ENCODE measurements at regions not wholly inside any gene's neighbourhood (a gene's known extent, or its start where the extent isn't known, plus 50 kb on each side); places are given as distances from the start of the nearest gene placed in this dataset.

DNA sequence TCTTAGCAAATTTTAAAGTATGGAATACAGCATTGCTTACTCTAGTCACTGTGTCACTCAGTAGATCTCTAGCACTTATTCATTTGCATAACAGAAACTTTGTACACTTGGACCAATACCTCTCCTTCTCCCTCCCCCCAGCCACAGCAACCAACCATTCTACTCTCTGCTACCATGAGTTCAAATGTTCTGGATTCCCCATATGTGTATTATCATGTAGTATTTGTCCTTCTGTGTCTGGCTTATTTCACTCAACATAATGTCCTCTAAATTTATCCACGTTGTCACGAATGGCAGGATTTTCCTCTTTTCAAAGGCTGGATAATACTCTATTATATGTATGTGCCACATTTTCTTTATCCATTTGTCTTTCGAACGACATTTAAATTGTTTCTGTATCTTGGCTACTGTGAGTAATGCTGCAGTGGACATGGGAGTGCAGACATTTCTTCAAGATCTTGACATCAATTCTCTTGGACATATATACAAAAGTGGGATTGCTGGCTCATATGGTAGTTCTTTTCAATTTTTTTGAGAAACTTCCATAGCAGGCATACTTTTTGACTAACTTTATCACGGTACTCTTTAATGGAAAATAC is 184.5 kb upstream of the SOX21 start:
- DNase-seq (ENCODE audit: low read depth, low spot score), result no peak
- H3K9me3 ChIP-seq (ENCODE audit: control insufficient read depth, insufficient read depth, low read length), result no peaks in the 10 kb centered on the region
- POLR2A ChIA-PET, result no interaction called here
- no peak overlapping the region for H3K27ac ChIP-seq (ENCODE audit: low read depth, low read length)
- CTCF ChIA-PET, result no interaction called here
- no peaks in the 10 kb centered on the region for H3K27me3 ChIP-seq (ENCODE audit: control insufficient read depth, insufficient read depth, low read length)
- TF ChIP-seq, protein P1, sequence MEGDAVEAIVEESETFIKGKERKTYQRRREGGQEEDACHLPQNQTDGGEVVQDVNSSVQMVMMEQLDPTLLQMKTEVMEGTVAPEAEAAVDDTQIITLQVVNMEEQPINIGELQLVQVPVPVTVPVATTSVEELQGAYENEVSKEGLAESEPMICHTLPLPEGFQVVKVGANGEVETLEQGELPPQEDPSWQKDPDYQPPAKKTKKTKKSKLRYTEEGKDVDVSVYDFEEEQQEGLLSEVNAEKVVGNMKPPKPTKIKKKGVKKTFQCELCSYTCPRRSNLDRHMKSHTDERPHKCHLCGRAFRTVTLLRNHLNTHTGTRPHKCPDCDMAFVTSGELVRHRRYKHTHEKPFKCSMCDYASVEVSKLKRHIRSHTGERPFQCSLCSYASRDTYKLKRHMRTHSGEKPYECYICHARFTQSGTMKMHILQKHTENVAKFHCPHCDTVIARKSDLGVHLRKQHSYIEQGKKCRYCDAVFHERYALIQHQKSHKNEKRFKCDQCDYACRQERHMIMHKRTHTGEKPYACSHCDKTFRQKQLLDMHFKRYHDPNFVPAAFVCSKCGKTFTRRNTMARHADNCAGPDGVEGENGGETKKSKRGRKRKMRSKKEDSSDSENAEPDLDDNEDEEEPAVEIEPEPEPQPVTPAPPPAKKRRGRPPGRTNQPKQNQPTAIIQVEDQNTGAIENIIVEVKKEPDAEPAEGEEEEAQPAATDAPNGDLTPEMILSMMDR (IDR thresholded peaks at IDR 0.05; ENCODE audit: low read depth, low read length), result no peak
- no peak overlapping the region for H3K4me3 ChIP-seq (ENCODE audit: low read depth, low read length)

DNA sequence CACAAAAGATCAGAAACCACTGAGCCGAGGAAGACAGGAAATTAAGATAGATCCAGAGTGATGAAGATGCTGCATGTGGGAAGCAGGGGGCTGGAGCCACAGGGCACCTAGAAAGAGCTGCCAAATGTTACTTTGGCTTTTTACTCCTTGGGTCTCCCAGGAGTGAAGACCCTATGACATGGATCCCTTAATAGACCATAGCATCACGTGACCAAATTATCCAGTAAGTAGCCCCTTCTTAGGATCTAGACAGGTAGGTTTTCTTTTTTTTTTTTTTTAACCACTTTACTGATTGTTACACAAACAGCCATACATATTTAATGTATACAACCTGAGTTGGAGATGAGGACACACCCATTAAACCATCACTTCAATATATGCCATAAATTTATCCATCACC is 183.9 kb upstream of the SOX21 start:
- Histone ChIP-seq H3K4me3 (ENCODE audit: low read depth, low read length) (no peak overlapping the region), H3K9me3 (ENCODE audit: control insufficient read depth, insufficient read depth, low read length) (no peaks in the 10 kb centered on the region), H3K27ac (ENCODE audit: low read depth, low read length) (no peak overlapping the region), H3K27me3 (ENCODE audit: control insufficient read depth, insufficient read depth, low read length) (no peaks in the 10 kb centered on the region)
- ChIA-PET POLR2A (no interaction called here), CTCF (no interaction called here)
- TF ChIP-seq, protein P1 (IDR thresholded peaks at IDR 0.05; ENCODE audit: low read depth, low read length), result no peak
- DNase-seq (ENCODE audit: low read depth, low spot score), result no peak

DNA sequence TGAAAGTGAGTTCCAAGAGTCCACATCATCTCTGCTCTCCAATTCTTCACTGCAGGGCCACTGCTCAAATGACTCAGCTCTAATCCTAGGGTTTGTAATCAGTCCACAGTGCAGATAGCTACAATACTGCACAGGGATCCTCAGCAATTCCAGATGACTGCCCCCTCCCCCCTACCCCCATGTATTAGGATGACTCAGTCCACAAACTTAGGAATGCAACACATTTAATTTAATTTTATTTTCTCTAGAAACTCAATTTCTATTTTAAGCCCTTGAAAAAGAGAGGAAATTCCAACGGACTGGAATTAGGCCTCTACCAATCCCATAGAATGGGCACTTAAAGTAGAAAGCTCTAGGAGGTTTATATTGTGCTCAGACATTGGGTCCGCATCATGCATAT is 173.8 kb upstream of the SOX21 start:
- TF ChIP-seq, protein P1 (IDR thresholded peaks at IDR 0.05; ENCODE audit: low read depth, low read length), result no peak
- CTCF ChIA-PET, result no interaction called here
- DNase-seq (ENCODE audit: low read depth, low spot score), result no peak
- H3K9me3 ChIP-seq (ENCODE audit: control insufficient read depth, insufficient read depth, low read length), result no peaks in the 10 kb centered on the region
- POLR2A ChIA-PET, result no interaction called here
- no peak overlapping the region for H3K4me3 ChIP-seq (ENCODE audit: low read depth, low read length)
- no peak overlapping the region for H3K27ac ChIP-seq (ENCODE audit: low read depth, low read length)
- H3K27me3 ChIP-seq (ENCODE audit: control insufficient read depth, insufficient read depth, low read length), result no peaks in the 10 kb centered on the region

DNA sequence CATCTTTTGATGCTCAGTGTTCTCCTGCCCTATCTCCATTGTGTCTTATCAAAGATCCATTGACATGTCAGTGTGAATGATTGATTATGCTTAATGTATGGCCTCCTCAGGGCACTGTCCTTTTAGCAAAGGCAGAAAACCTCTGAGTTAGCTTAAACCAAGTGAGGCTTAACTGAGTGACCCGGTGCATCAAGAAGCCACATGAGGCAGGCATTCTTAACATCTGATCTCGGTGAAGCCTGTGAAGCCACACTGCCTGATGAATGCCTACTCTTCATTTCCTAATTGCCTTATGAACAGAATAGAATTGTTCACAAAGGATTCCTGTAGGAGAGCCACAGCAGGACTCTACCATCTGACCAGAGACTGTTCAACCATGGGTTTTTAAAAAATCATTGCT is 168.1 kb upstream of the SOX21 start:
- Histone ChIP-seq H3K4me3 (ENCODE audit: low read depth, low read length) (no peak overlapping the region), H3K27ac (ENCODE audit: low read depth, low read length) (no peak overlapping the region), H3K27me3 (ENCODE audit: control insufficient read depth, insufficient read depth, low read length) (no peaks in the 10 kb centered on the region), H3K9me3 (ENCODE audit: control insufficient read depth, insufficient read depth, low read length) (no peaks in the 10 kb centered on the region)
- no peak for DNase-seq (ENCODE audit: low read depth, low spot score)
- CTCF ChIA-PET, result interaction anchor here (0.5 kb wide), 1 partner anchor 1348 kb away, joined by 3 read pairs; no protein-coding TSS in a partner anchor
- POLR2A ChIA-PET, result no interaction called here
- TF ChIP-seq, protein P1 (IDR thresholded peaks at IDR 0.05; ENCODE audit: low read depth, low read length), result no peak

DNA sequence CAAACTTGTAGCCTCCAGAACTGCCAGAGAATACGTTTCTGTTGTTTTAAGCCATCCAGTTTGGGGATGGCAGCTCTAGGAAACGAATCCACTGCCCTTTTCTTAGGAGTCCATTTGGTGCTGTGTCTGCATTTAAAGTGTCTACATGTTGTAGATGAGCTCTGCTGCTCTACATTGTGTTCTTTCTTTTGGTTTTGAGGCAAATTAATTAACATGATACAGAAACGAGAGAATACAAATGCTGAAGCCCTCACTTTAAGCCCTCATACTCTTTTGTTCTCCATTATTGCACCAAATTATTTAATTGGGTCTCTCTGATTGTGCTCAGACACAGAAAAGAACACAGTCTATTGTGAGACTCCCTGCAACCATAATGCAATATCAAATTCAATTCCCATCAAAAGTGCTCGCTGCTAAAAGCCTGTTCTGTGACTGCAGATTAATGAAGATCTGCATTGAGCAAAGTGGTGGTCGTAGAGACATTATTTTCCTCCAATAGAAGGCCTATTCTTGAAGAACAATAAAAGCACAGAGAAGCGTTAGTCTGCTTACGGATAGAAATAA is 166.3 kb upstream of the SOX21 start:
- no peaks in the 10 kb centered on the region for H3K27me3 ChIP-seq (ENCODE audit: control insufficient read depth, insufficient read depth, low read length)
- H3K9me3 ChIP-seq (ENCODE audit: control insufficient read depth, insufficient read depth, low read length), result no peaks in the 10 kb centered on the region
- H3K27ac ChIP-seq (ENCODE audit: low read depth, low read length), result no peak overlapping the region
- ChIA-PET POLR2A (no interaction called here), CTCF (no interaction called here)
- DNase-seq (ENCODE audit: low read depth, low spot score), result no peak
- no peak overlapping the region for H3K4me3 ChIP-seq (ENCODE audit: low read depth, low read length)
- TF ChIP-seq, protein P1 (IDR thresholded peaks at IDR 0.05; ENCODE audit: low read depth, low read length), result no peak

Data from AG04450 (cell line).